Breast epithelium (tissue), 4 donors: ENCODE measurements at regions not wholly inside any gene's neighbourhood (a gene's known extent, or its start where the extent isn't known, plus 50 kb on each side); places are given as distances from the start of the nearest gene placed in this dataset.

Source experiments
- DNase-seq, 2 donors: peaks; one replicate each; pipeline ENCODE4 v3.0.0-alpha.2; 2019; ENCODE audit warnings: low spot score in 2 of 2
- H3K27ac ChIP-seq, 2 donors: fragments of 200-600 bp; sonication (generic) in 1 of 2; one replicate each; pipeline ENCODE4 v1.5.1; 2016 to 2019; ENCODE audit warnings: mild to moderate bottlenecking in 1 of 2
- H3K27me3 ChIP-seq, 2 donors: fragments of 200-600 bp; sonication (generic) in 1 of 2; one replicate each; pipeline versions ENCODE4 v1.5.1 to v1.6.0; 2017 to 2019; ENCODE audit warnings: control low read depth in 1 of 2, mild to moderate bottlenecking in 1 of 2
- H3K36me3 ChIP-seq: fragments of 200-600 bp; one replicate; pipeline ENCODE4 v1.5.1; 2019
- H3K4me1 ChIP-seq, 2 donors: fragments of 200-600 bp; sonication (generic); one replicate each; pipeline ENCODE4 v1.5.1; 2016 to 2019; ENCODE audit warnings: control low read depth in 1 of 2
- H3K4me3 ChIP-seq, 3 donors: fragments of 200-600 bp; sonication (generic); 1 replicate in 2 of 3; 2 replicates in 1 of 3; pipeline ENCODE4 v1.5.1; 2016 to 2019; ENCODE audit warnings: mild to moderate bottlenecking in 3 of 3, moderate library complexity in 2 of 3
- H3K9me3 ChIP-seq, 2 donors: fragments of 200-600 bp; sonication (generic) in 1 of 2; one replicate each; pipeline ENCODE4 v1.5.1; 2016 to 2019; ENCODE audit warnings: control low read depth in 1 of 2
- CTCF ChIP-seq, 3 donors: fragments of 450-650 bp; IDR thresholded peaks; one replicate each; pipeline ENCODE4 v1.5.1; 2016 to 2017; ENCODE audit warnings: antibody characterized with exemption in 3 of 3, mild to moderate bottlenecking in 3 of 3, moderate library complexity in 3 of 3
- POLR2A ChIP-seq: fragments of 450-650 bp; IDR thresholded peaks from one replicate; pipeline ENCODE4 v1.6.1; 2016; ENCODE audit warnings: antibody characterized with exemption, mild to moderate bottlenecking, moderate library complexity
- POLR2AphosphoS5 ChIP-seq, 3 donors: sonication (generic); formaldehyde crosslinking; IDR thresholded peaks; one replicate each; pipeline ENCODE4 v1.6.1; 2017; ENCODE audit warnings: antibody characterized with exemption in 3 of 3
- intact Hi-C: fragments of 100-400 bp; cut with DNase I; formaldehyde crosslinking; loops from one replicate; pipeline ENCODE4 v1.15.1; 2023; ENCODE audit warnings: low total_unique reads

GRCh38 chr7:18126281-18126680 lies 98.6 kb upstream of the PRPS1L1 start:
- no peak for TF ChIP-seq POLR2AphosphoS5 (IDR thresholded peaks at IDR 0.05)
- TF ChIP-seq CTCF (IDR thresholded peaks at IDR 0.05), result no peak
- no peak for TF ChIP-seq POLR2A
- H3K36me3 ChIP-seq, result no peaks in the 10 kb centered on the region
- H3K4me3 ChIP-seq, result no peak overlapping the region
- DNase-seq, result no peak
- peaks cover 0 to 4% of the 10 kb centered on the region in 2 donors for H3K4me1 ChIP-seq
- no peaks in the 10 kb centered on the region for H3K9me3 ChIP-seq
- intact Hi-C loops, result no loop called here
- no peaks in the 10 kb centered on the region for H3K27me3 ChIP-seq
- no peak overlapping the region for H3K27ac ChIP-seq

GRCh38 chr7:18128846-18129245 lies 101.2 kb upstream of the PRPS1L1 start:
- Histone ChIP-seq H3K27ac (no peak overlapping the region), H3K36me3 (no peaks in the 10 kb centered on the region), H3K4me1 (peaks cover 0 to 4% of the 10 kb centered on the region in 2 donors), H3K9me3 (no peaks in the 10 kb centered on the region), H3K4me3 (no peak overlapping the region), H3K27me3 (no peaks in the 10 kb centered on the region)
- DNase-seq, result no peak
- intact Hi-C loops, result no loop called here
- TF ChIP-seq POLR2AphosphoS5 (IDR thresholded peaks at IDR 0.05) (no peak), POLR2A (no peak), CTCF (IDR thresholded peaks at IDR 0.05) (no peak)

GRCh38 chr7:18132811-18133210 lies 105.2 kb upstream of the PRPS1L1 start:
- TF ChIP-seq CTCF (IDR thresholded peaks at IDR 0.05) (no peak), POLR2A (no peak), POLR2AphosphoS5 (IDR thresholded peaks at IDR 0.05) (no peak)
- Histone ChIP-seq H3K4me1 (no peaks in the 10 kb centered on the region), H3K4me3 (no peak overlapping the region), H3K9me3 (no peaks in the 10 kb centered on the region), H3K27ac (no peak overlapping the region), H3K36me3 (no peaks in the 10 kb centered on the region), H3K27me3 (no peaks in the 10 kb centered on the region)
- intact Hi-C loops, result no loop called here
- no peak for DNase-seq

GRCh38 chr7:18133921-18134320 lies 106.3 kb upstream of the PRPS1L1 start:
- Histone ChIP-seq H3K36me3 (no peaks in the 10 kb centered on the region), H3K4me3 (no peak overlapping the region), H3K4me1 (no peaks in the 10 kb centered on the region), H3K27me3 (no peaks in the 10 kb centered on the region), H3K9me3 (no peaks in the 10 kb centered on the region), H3K27ac (no peak overlapping the region)
- TF ChIP-seq CTCF (IDR thresholded peaks at IDR 0.05) (no peak), POLR2AphosphoS5 (IDR thresholded peaks at IDR 0.05) (no peak), POLR2A (no peak)
- DNase-seq, result no peak
- intact Hi-C loops, result no loop called here

GRCh38 chr7:18140943-18141342 lies 113.3 kb upstream of the PRPS1L1 start:
- Histone ChIP-seq H3K9me3 (no peaks in the 10 kb centered on the region), H3K36me3 (no peaks in the 10 kb centered on the region), H3K27me3 (no peaks in the 10 kb centered on the region), H3K4me1 (no peaks in the 10 kb centered on the region), H3K4me3 (no peak overlapping the region), H3K27ac (no peak overlapping the region)
- intact Hi-C loops, result no loop called here
- no peak for TF ChIP-seq POLR2A
- TF ChIP-seq POLR2AphosphoS5 (IDR thresholded peaks at IDR 0.05), result no peak
- TF ChIP-seq CTCF (IDR thresholded peaks at IDR 0.05), result no peak
- no peak for DNase-seq
